IMR-90 (cell line): ENCODE measurements at regions not wholly inside any gene's neighbourhood (a gene's known extent, or its start where the extent isn't known, plus 50 kb on each side); places are given as distances from the start of the nearest gene placed in this dataset.

Experiments used
- ATAC-seq: fragments of 200-7000 bp; cut with Tn5 transposase; 2 replicates; pipeline ENCODE4 v1.9.1; 2020; ENCODE audit warnings: low read depth, mild to moderate bottlenecking, moderate library complexity
- BruUV-seq: library from RNA; stranded (reverse); fragments of 400-500 nt; replicated peaks from 2 replicates; lab custom pipeline; 2021; lab: Mats Ljungman, UMichigan
- CTCF ChIA-PET: fragments of 300-600 bp; formaldehyde crosslinking; extraction: SDS; loops from one replicate; lab custom pipeline; 2021; ENCODE audit warnings: antibody characterized with exemption; lab: Yijun Ruan, JAX
- POLR2A ChIA-PET: fragments of 300-600 bp; sonication (Branson Sonifier 250); formaldehyde crosslinking; loops from one replicate; lab custom pipeline; 2022; ENCODE audit warnings: antibody characterized with exemption; ENCODE audit not compliant: unreplicated experiment; lab: Charles Lee
- DNase-seq: peaks from one replicate; pipeline ENCODE4 v3.0.0; 2013
- H2AFZ ChIP-seq: replicated peaks from 2 replicates; pipeline ENCODE3; 2013; ENCODE audit warnings: low read length, mild to moderate bottlenecking; ENCODE audit not compliant: poor library complexity
- H2AK5ac ChIP-seq: 2 replicates; pipeline ENCODE4 v1.6.1; 2013; ENCODE audit warnings: low read depth, low read length, inconsistent platforms
- H2AK9ac ChIP-seq: replicated peaks from 2 replicates; pipeline ENCODE3; 2013; ENCODE audit warnings: mild to moderate bottlenecking, low read depth, low read length, moderate library complexity; ENCODE audit not compliant: poor library complexity
- H2BK120ac ChIP-seq: 2 replicates; pipeline ENCODE4 v1.6.1; 2013; ENCODE audit warnings: low read depth, low read length, inconsistent platforms
- H2BK15ac ChIP-seq: 3 replicates; pipeline ENCODE4 v1.6.1; 2013; ENCODE audit warnings: low read depth, low read length, inconsistent platforms
- H2BK20ac ChIP-seq: 2 replicates; pipeline ENCODE4 v1.6.1; 2013; ENCODE audit warnings: low read depth, mild to moderate bottlenecking, inconsistent platforms, low read length, moderate library complexity
- H2BK5ac ChIP-seq: 2 replicates; pipeline ENCODE4 v1.6.1; 2013; ENCODE audit warnings: mild to moderate bottlenecking, low read depth, low read length, inconsistent platforms; ENCODE audit not compliant: poor library complexity, severe bottlenecking
- H3K14ac ChIP-seq: replicated peaks from 2 replicates; pipeline ENCODE4 v1.6.1; 2013; ENCODE audit warnings: low read depth, low read length, inconsistent platforms
- H3K18ac ChIP-seq: 2 replicates; pipeline ENCODE4 v1.6.1; 2013; ENCODE audit warnings: low read depth, low read length, control low read depth
- H3K23ac ChIP-seq: 2 replicates; pipeline ENCODE4 v1.6.1; 2013; ENCODE audit warnings: low read depth, low read length, inconsistent platforms
- H3K27ac ChIP-seq: 2 replicates; pipeline ENCODE4 v1.5.1; 2013; ENCODE audit warnings: mild to moderate bottlenecking, control low read depth, low read length; ENCODE audit not compliant: insufficient read depth
- H3K27me3 ChIP-seq: 2 replicates; pipeline ENCODE4 v1.6.1; 2013; ENCODE audit warnings: low read length; ENCODE audit not compliant: control insufficient read depth, insufficient read depth
- H3K36me3 ChIP-seq: 2 replicates; pipeline ENCODE4 v1.6.1; 2013; ENCODE audit warnings: low read length, mixed read lengths; ENCODE audit not compliant: control insufficient read depth, insufficient read depth
- H3K4ac ChIP-seq: 2 replicates; pipeline ENCODE4 v1.6.1; 2013; ENCODE audit warnings: low read depth, low read length, inconsistent platforms
- H3K4me1 ChIP-seq: 2 replicates; pipeline ENCODE4 v1.6.1; 2013; ENCODE audit warnings: low read length, mixed read lengths; ENCODE audit not compliant: control insufficient read depth, insufficient read depth
- H3K4me2 ChIP-seq: 2 replicates; pipeline ENCODE4 v1.6.1; 2013; ENCODE audit warnings: low read depth, mild to moderate bottlenecking, control low read depth, low read length, moderate library complexity
- H3K4me3 ChIP-seq: 2 replicates; pipeline ENCODE4 v1.5.1; 2013; ENCODE audit warnings: low read depth, mild to moderate bottlenecking, control low read depth, low read length, moderate library complexity; ENCODE audit not compliant: insufficient read depth
- H3K56ac ChIP-seq: 2 replicates; pipeline ENCODE4 v1.6.1; 2013; ENCODE audit warnings: low read length, inconsistent platforms; ENCODE audit not compliant: insufficient read depth; ENCODE audit errors: extremely low read depth
- H3K79me1 ChIP-seq, 2 experiments: 2 replicates each; pipeline ENCODE4 v1.6.1; 2013; ENCODE audit warnings: low read length in 2 of 2, inconsistent platforms in 1 of 2, low read depth in 1 of 2
- H3K9ac ChIP-seq: 2 replicates; pipeline ENCODE4 v1.6.1; 2013; ENCODE audit warnings: low read depth, low read length, control low read depth
- H3K9me1 ChIP-seq: 2 replicates; pipeline ENCODE4 v1.6.1; 2013; ENCODE audit warnings: low read length, inconsistent platforms; ENCODE audit not compliant: insufficient read depth
- H3K9me3 ChIP-seq: 2 replicates; pipeline ENCODE4 v1.6.1; 2013; ENCODE audit warnings: low read length; ENCODE audit not compliant: control insufficient read depth, insufficient read depth
- H4K20me1 ChIP-seq: 2 replicates; pipeline ENCODE4 v1.6.1; 2013; ENCODE audit warnings: low read length, inconsistent platforms; ENCODE audit not compliant: insufficient read depth
- H4K5ac ChIP-seq: 2 replicates; pipeline ENCODE4 v1.6.1; 2013; ENCODE audit warnings: mild to moderate bottlenecking, low read depth, low read length, control low read depth
- H4K8ac ChIP-seq, 2 experiments: 2 replicates each; pipeline ENCODE4 v1.6.1; 2013; ENCODE audit warnings: low read depth in 2 of 2, low read length in 2 of 2, control low read depth in 1 of 2, inconsistent platforms in 1 of 2
- H4K91ac ChIP-seq: 2 replicates; pipeline ENCODE4 v1.6.1; 2013; ENCODE audit warnings: low read depth, low read length, inconsistent platforms; ENCODE audit not compliant: insufficient read depth
- BHLHE40 ChIP-seq: fragments of 150-350 bp; IDR thresholded peaks from 2 replicates; pipeline ENCODE4 v1.6.1; 2016; ENCODE audit warnings: mild to moderate bottlenecking, low read depth, low read length
- CEBPB ChIP-seq: IDR thresholded peaks from 2 replicates; pipeline ENCODE4 v1.6.1; 2012; ENCODE audit warnings: low read depth, low read length, improper control_type of control experiment
- CHD1 ChIP-seq: IDR thresholded peaks from 2 replicates; pipeline ENCODE4 v1.6.1; 2012; ENCODE audit warnings: low read depth, low read length, improper control_type of control experiment
- ELK1 ChIP-seq: fragments of 150-350 bp; IDR thresholded peaks from 2 replicates; pipeline ENCODE4 v1.6.1; 2016; ENCODE audit warnings: low read depth, mild to moderate bottlenecking, low read length, moderate library complexity, borderline replicate concordance
- MAFK ChIP-seq: IDR thresholded peaks from 2 replicates; pipeline ENCODE4 v1.6.1; 2012; ENCODE audit warnings: low read depth, low read length, improper control_type of control experiment
- MXI1 ChIP-seq: IDR thresholded peaks from 2 replicates; pipeline ENCODE4 v1.6.1; 2012; ENCODE audit warnings: low read depth, mild to moderate bottlenecking, low read length, moderate library complexity, borderline replicate concordance
- NFE2L2 ChIP-seq: fragments of 150-350 bp; IDR thresholded peaks from 2 replicates; pipeline ENCODE4 v1.6.1; 2016; ENCODE audit warnings: low read depth, mild to moderate bottlenecking, low read length
- POLR2A ChIP-seq: IDR thresholded peaks from 2 replicates; pipeline ENCODE4 v1.6.1; 2012; ENCODE audit warnings: mild to moderate bottlenecking, low read depth, low read length
- RAD21 ChIP-seq: IDR thresholded peaks from 2 replicates; pipeline ENCODE4 v1.6.1; 2012; ENCODE audit warnings: low read length, improper control_type of control experiment
- RCOR1 ChIP-seq: IDR thresholded peaks from 2 replicates; pipeline ENCODE4 v1.6.1; 2012; ENCODE audit warnings: mild to moderate bottlenecking, low read length, improper control_type of control experiment; ENCODE audit not compliant: insufficient replicate concordance
- USF2 ChIP-seq: fragments of 150-350 bp; IDR thresholded peaks from 2 replicates; pipeline ENCODE4 v1.6.1; 2017; ENCODE audit warnings: mild to moderate bottlenecking, antibody characterized with exemption, low read length, low read depth
- WGBS, 2 experiments: methylation state at CpG; one replicate each; pipeline versions ENCODE4 v1.1.5 to v1.1.7; 2013; ENCODE audit warnings: missing lambda C conversion rate in 2 of 2; ENCODE audit not compliant: insufficient read length in 1 of 2; ENCODE audit errors: extremely low coverage in 2 of 2; 5-methylcytosine and 5-hydroxymethylcytosine counted together
- dilution Hi-C: fragments of 300-500 bp; cut with HindIII; formaldehyde crosslinking; loops from one replicate; pipeline ENCODE4 v1.14.3; 2018; ENCODE audit warnings: low sequenced_read_pairs; ENCODE audit not compliant: unreplicated experiment
- in situ Hi-C: fragments of 300-500 bp; cut with MboI; formaldehyde crosslinking; loops from 3 replicates; pipeline ENCODE4 v1.14.3; 2019; ENCODE audit warnings: low sequenced_read_pairs, inconsistent platforms, mixed read lengths
- intact Hi-C: fragments of 100-400 bp; cut with micrococcal nuclease; formaldehyde crosslinking; loops from 2 replicates; pipeline ENCODE4 v1.10.0; 2022

GRCh38 chr20:54372313-54372712, 103.1 kb upstream of the DOK5 start:
- no peak overlapping the region for H3K4me3 ChIP-seq
- no peak overlapping the region for H2BK5ac ChIP-seq
- no peak overlapping the region for H3K18ac ChIP-seq
- H3K27ac ChIP-seq = no peak overlapping the region
- H3K4ac ChIP-seq = no peak overlapping the region
- no peak overlapping the region for H2AK5ac ChIP-seq
- in situ Hi-C loops = no loop called here
- H2BK120ac ChIP-seq = no peak overlapping the region
- H4K8ac ChIP-seq = no peak overlapping the region
- no peak overlapping the region for H2BK20ac ChIP-seq
- no peaks in the 10 kb centered on the region for H3K27me3 ChIP-seq
- no peak overlapping the region for H3K56ac ChIP-seq
- ChIA-PET CTCF (no interaction called here), POLR2A (no interaction called here)
- H3K9me3 ChIP-seq = no peaks in the 10 kb centered on the region
- no peak for DNase-seq
- no peak for ATAC-seq
- no peak overlapping the region for H3K9ac ChIP-seq
- no TSS peak for BruUV-seq
- no peak overlapping the region for H2BK15ac ChIP-seq
- no peaks in the 10 kb centered on the region for H4K20me1 ChIP-seq
- no peak overlapping the region for H3K4me2 ChIP-seq
- no peak overlapping the region for H4K91ac ChIP-seq
- no peak overlapping the region for H4K5ac ChIP-seq
- no peaks in the 10 kb centered on the region for H3K79me1 ChIP-seq
- H3K36me3 ChIP-seq = no peaks in the 10 kb centered on the region
- TF ChIP-seq MXI1 (no peak), MAFK (no peak), POLR2A (no peak), BHLHE40 (no peak), NFE2L2 (no peak), RAD21 (no peak), RCOR1 (no peak), ELK1 (no peak), CEBPB (no peak), USF2 (no peak), CHD1 (no peak)
- no peak overlapping the region for H3K23ac ChIP-seq
- no peak overlapping the region for H3K14ac ChIP-seq
- intact Hi-C loops = no loop called here
- no peaks in the 10 kb centered on the region for H3K4me1 ChIP-seq
- dilution Hi-C loops = no loop called here
- H2AFZ ChIP-seq = no peak overlapping the region
- no peaks in the 10 kb centered on the region for H3K9me1 ChIP-seq
- no peak overlapping the region for H2AK9ac ChIP-seq
- WGBS, 2 experiments = no CpG with 5 or more reads among the region's 1 CpG
